ENCODE measurements at regions not wholly inside any gene's neighbourhood (a gene's known extent, or its start where the extent isn't known, plus 50 kb on each side); places are given as distances from the start of the nearest gene placed in this dataset.

- no peak for DNase-seq (ENCODE audit: low read depth in 4 of 4, low spot score in 3 of 4)
These were observed 53.9 kb upstream of the ESR1 start for GRCh38 chr6:151753581-151753980.

- DNase-seq (ENCODE audit: low read depth in 4 of 4, low spot score in 3 of 4) = no peak
These were observed 50.0 kb upstream of the ESR1 start for GRCh38 chr6:151757506-151757955.
